ENCODE measurements at regions not wholly inside any gene's neighbourhood (a gene's known extent, or its start where the extent isn't known, plus 50 kb on each side); places are given as distances from the start of the nearest gene placed in this dataset.

- no peak for DNase-seq
Observed at GRCh38 chr22:48477031-48477721, 1350.5 kb downstream of the BRD1 start.

DNA sequence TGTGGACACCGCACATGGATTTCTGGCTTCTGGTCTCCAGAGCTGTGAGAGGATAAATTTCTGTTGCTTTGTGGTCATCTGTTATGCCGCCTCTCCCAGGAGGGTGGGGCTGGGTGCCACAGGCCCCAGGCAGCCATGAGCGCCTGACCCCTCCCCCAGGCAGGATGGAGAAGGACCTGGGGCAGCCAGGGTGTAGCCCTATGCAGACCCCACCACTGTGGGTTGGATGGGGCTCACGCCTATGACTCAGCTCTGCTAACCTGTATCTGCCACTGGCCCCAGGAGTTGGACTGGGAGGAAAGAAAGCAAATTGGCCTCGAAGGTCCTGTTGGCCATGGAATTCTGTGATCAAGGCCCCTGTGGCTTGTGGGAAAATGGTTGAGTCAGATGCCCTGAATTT lies 1351.1 kb downstream of the BRD1 start:
- no peak for DNase-seq

DNA sequence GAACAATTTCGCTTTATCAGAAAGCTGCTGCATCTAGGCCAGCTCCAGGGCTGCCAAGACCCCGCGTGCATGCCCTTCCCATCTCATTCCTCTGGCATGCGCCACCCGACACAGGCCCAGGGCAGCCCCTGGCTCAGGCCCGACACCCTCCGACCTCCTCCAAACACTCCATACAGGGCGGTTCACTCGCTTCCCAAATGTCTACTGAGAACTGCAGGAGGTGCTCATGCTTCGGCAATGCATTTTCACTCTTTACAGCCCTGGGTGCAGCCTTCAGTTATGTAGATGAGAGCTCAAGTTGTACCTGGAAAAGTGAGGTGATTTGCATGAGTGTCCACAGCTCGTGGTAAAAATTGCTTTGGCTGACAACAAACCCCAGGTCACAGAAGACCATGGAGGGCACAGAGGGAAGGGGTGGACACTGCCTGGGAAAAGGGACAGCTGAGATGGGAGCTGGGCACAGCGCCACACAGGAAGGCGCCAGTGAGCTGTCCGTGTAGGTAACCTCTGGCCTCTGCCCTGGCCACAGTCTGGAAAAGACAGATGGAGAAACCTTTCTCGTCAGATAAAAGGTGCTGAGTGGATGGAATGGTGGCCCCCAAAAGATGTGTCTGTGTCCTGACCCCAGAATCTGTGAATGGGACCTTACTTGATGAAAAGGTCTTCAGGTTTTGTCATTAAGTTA lies 1351.9 kb downstream of the BRD1 start:
- DNase-seq = no peak

DNA sequence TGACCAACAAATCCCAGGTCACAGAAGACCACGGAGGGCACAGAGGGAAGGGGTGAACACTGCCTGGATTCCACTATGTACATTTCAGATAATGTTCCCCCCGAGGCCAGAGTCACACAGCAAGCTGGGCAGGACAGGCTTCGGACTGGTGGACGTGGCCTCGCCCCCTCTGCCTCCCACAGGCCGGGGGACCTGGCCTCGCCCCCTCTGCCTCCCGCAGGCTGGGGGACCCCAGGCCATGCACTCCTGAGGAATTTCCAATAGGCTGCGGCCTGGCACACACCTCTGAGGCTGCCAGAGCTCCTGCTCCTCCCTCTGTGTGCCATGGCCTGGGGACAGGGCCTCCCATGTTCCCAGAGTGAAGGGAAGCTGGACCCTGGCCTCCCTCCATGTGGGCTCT lies 1352.8 kb downstream of the BRD1 start:
- DNase-seq = no peak

GRCh38 chr22:48473202-48473601 lies 1354.5 kb downstream of the BRD1 start:
- no peak for DNase-seq

- no peak for DNase-seq
Observed at GRCh38 chr22:48464246-48464645, 1363.4 kb downstream of the BRD1 start.

GRCh38 chr22:48459859-48460823 lies 1367.5 kb downstream of the BRD1 start:
- DNase-seq = no peak

DNA sequence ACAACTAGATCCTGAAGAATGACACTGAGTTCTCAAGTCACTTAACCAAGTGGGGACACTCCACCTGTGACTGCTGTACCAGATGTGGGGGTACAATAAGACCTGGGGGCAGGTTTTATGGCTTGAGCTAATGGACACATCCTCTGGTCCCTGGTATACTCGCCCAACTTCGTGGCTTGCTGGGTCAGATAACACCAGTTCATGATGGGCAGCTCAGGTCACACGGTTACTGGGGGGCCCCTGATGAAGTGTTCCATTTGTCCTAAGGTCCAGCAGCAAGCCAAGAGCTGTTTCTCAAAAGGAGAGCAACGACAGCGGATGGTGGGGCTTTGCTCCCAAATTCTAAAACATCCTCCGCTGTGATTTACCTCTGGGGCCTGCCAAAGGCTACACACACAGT lies 1368.4 kb downstream of the BRD1 start:
- no peak for DNase-seq

GRCh38 chr22:48456449-48456848 lies 1371.2 kb downstream of the BRD1 start:
- no peak for DNase-seq

DNA sequence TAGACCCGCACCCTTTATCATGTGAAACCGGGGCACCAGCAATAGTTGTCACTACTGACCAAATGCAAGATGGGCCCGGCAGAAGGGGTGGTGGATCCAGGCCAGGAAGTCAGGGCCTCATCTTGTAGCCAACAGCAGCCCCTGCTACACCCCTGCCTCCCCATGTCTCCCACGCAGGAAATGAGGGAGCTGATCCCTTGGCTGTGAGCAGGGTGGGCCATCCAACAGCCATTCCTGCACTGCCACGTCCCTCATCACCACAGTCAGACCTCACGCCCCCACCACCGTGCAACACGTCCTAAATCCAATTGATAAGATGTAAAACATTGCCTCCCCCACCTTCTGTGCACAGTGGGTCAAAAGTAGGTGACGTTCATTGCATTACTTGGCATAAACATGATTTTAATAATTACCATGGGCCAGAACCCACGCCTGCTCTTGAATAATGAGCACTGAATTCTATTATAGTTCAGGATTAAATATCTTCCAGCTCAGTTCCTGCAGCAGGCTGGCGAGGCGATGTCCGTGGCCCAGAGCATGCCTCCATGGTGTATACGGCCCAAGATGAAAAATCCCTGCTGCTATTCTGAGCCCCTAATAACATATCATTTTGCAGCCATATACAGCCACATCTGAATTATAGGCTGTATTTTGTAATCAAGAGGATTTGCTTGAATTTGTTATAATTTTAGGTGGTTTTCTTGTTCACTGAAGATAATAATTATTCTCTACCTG lies 1373.8 kb downstream of the BRD1 start:
- no peak for DNase-seq

DNA sequence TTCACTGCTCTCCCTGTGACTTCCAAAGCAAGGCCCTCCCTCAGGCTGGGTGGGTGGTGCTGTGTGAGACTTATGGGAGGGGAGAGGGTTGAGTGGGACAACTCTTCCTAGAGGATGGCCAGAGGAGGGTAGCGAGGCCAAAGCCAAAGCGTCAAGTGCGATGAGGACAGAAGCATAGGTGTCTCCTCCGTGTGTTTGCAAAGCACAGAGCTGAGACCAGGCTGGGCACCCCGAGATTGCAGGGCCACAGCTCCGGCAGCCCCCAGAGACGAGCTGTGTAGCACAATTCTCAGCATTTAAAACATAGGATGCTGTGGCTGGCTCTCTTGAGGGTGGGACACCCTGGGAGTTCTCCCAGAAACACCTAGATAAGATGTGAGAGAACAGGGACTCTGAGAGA lies 1374.5 kb downstream of the BRD1 start:
- DNase-seq = no peak

GRCh38 chr22:48452766-48453165 lies 1374.9 kb downstream of the BRD1 start:
- no peak for DNase-seq

DNA sequence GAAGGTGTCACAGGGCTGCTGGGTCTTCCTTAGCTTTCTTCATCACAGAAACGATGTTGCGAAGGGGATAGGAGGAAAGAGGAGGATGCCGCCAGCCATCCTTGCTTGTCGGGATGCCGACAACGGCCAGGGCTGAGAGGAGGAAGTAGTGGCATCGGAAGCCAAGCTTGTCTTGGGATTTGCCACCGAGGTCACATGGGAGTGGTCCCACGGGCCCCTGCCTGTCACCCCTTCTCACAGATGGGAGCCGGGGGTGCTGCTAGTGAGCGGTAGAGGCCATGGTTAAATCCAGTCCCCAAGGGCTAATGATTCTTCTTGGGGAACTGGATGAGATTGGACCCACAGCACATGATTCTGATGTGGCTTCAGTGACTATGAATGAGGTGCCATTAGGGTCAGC lies 1375.8 kb downstream of the BRD1 start:
- DNase-seq = no peak

- DNase-seq = no peak
Observed at GRCh38 chr22:48450188-48450825, 1377.4 kb downstream of the BRD1 start.

GRCh38 chr22:48449466-48450187 lies 1378.0 kb downstream of the BRD1 start:
- no peak for DNase-seq

- no peak for DNase-seq
Observed at GRCh38 chr22:48448821-48449220, 1378.9 kb downstream of the BRD1 start.

- DNase-seq = no peak
Observed at GRCh38 chr22:48445113-48445827, 1382.4 kb downstream of the BRD1 start.

DNA sequence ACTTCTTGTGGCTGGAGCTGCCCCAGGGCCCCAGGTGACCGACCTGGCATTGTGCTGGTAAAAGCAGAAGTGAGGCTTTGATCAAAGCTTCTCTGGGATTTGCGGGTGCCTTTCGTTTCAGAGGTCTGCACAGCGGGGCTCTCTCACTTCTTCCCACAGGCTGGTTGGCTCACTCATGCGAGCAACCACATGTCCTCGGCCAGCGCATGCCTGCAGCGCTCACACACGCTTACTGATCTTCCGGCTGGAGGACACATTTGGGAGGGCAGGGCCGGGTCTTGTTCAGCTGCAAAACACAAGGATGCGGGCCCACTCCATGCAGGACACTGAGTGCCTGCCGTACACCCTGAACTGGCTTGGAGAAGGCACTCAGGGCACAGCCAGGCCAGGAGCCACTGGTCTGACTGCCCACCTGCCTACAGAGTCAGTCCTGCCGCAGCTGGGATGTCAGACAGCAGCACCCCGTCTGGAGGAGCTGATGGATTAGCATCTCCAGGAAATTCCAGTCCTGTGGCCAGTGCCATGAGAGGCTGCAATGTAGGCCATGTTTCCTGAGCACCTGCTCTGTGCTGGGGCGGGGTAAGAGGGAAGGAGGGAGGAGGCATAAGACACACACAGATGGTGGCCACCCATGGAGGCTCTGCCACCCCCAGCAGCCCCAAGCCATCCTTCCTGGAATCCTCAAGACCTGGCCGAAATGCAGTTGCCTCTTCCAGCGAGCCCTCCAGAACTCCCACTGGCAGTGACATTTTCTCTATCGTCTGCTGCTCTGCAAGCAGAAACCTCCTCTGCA lies 1383.2 kb downstream of the BRD1 start:
- DNase-seq = no peak

DNA sequence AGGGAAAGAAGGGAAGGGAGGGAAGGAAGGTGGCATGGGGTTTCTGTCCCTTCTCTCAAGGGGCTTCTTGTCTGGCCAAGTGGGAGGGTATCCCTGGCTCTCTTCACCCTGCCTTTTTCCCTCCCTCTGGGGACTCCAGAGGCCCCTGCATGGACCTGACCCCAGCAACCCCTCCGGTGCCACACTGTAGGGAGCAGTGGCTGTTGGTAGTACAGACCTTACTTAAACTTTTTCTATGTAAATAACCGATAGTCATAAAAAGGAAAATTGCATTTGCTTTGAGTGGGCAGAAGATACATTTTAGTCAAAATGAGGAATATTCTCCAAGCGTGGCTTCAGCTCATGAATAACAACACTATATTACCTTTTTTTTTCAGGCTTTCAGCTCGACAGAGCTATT lies 1384.0 kb downstream of the BRD1 start:
- DNase-seq = no peak

DNA sequence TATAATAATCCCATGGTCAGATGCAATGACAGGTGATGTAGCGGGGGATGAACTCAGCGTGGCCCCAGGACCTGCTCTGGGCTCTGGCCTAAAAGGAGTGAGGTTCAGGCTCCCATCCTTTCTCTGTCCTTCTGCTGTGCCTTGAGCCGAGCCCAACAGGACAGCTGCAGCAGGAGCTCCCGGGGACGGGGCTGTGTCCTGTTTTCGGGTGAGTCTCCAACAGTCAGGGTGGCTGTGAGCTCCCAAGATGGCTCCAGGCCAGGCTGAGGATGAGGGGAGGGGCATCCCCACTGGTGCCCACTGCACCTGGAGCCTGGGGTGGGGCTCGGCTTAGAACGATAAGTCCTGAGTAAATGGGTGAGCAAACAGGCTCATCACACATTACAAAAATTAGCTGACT lies 1385.0 kb downstream of the BRD1 start:
- DNase-seq = no peak

Data from stimulated activated CD4-positive, alpha-beta T cell treated with anti-CD3 and anti-CD28 coated beads, Interleukin-4, amount 100 ng/mL, for 24 hours (primary cell).